K562 (cell line): ENCODE measurements at regions not wholly inside any gene's neighbourhood (a gene's known extent, or its start where the extent isn't known, plus 50 kb on each side); places are given as distances from the start of the nearest gene placed in this dataset.

Experiments
- ATF1 ChIP-seq, 2 experiments: fragments of 450-650 bp in 1 of 2; IDR thresholded peaks; 2 replicates each; pipeline ENCODE4 v1.6.1; 2016; ENCODE audit warnings: missing compliant biosample characterization in 1 of 2, missing genetic modification characterization in 1 of 2
- CBX5 ChIP-seq: IDR thresholded peaks from 2 replicates; pipeline ENCODE4 v1.6.1; 2014; ENCODE audit warnings: low read depth, borderline replicate concordance
- DPF2 ChIP-seq: fragments of 450-650 bp; IDR thresholded peaks from 2 replicates; pipeline ENCODE4 v1.6.1; 2016
- HDAC1 ChIP-seq, 2 experiments: fragments of 450-650 bp; IDR thresholded peaks; 2 replicates each; pipeline ENCODE4 v1.6.1; 2016 to 2017; ENCODE audit warnings: inconsistent platforms in 1 of 2, mild to moderate bottlenecking in 1 of 2, moderate library complexity in 1 of 2
- NCOR1 ChIP-seq: fragments of 450-650 bp; IDR thresholded peaks from 2 replicates; pipeline ENCODE4 v1.6.1; 2016; ENCODE audit warnings: mild to moderate bottlenecking, moderate library complexity
- NR2F6 ChIP-seq: fragments of 450-650 bp; formaldehyde crosslinking; IDR thresholded peaks from 2 replicates; pipeline ENCODE4 v1.4.0; 2020; ENCODE audit warnings: mild to moderate bottlenecking
- OTX1 ChIP-seq: fragments of 450-650 bp; formaldehyde crosslinking; IDR thresholded peaks from 2 replicates; pipeline ENCODE4 v1.4.0; 2022; ENCODE audit warnings: mild to moderate bottlenecking
- TRIM28 ChIP-seq: fragments of 450-650 bp; IDR thresholded peaks from 2 replicates; pipeline ENCODE4 v1.6.1; 2017
- U2AF2 ChIP-seq: fragments of 200-400 bp; formaldehyde crosslinking; optimal IDR thresholded peaks from 2 replicates; pipeline ENCODE3; 2017; ENCODE audit warnings: low read depth, mild to moderate bottlenecking, low read length
- ZBTB34 ChIP-seq: fragments of 250-450 bp; sonication (Bioruptor Pico); IDR thresholded peaks from 2 replicates; pipeline ENCODE4 v1.8.0; 2021; ENCODE audit warnings: mild to moderate bottlenecking, moderate library complexity
- ZBTB8A ChIP-seq: fragments of 450-650 bp; IDR thresholded peaks from 2 replicates; pipeline ENCODE4 v1.6.1; 2018; ENCODE audit warnings: mild to moderate bottlenecking, moderate library complexity; ENCODE audit not compliant: partially characterized antibody
- ZNF121 ChIP-seq: sonication (generic); formaldehyde crosslinking; conservative IDR thresholded peaks from 2 replicates; pipeline ENCODE4 v1.8.0; 2022; ENCODE audit warnings: missing genetic modification reagents
- ZNF217 ChIP-seq: sonication (generic); formaldehyde crosslinking; IDR thresholded peaks from 2 replicates; pipeline ENCODE4 v1.8.0; 2022; ENCODE audit warnings: mild to moderate bottlenecking, missing genetic modification reagents
- ZNF436 ChIP-seq: fragments of 250-450, 450-650 bp; sonication (Bioruptor Pico); formaldehyde crosslinking; IDR thresholded peaks from 2 replicates; pipeline ENCODE4 v1.7.0; 2020; ENCODE audit warnings: mild to moderate bottlenecking

DNA sequence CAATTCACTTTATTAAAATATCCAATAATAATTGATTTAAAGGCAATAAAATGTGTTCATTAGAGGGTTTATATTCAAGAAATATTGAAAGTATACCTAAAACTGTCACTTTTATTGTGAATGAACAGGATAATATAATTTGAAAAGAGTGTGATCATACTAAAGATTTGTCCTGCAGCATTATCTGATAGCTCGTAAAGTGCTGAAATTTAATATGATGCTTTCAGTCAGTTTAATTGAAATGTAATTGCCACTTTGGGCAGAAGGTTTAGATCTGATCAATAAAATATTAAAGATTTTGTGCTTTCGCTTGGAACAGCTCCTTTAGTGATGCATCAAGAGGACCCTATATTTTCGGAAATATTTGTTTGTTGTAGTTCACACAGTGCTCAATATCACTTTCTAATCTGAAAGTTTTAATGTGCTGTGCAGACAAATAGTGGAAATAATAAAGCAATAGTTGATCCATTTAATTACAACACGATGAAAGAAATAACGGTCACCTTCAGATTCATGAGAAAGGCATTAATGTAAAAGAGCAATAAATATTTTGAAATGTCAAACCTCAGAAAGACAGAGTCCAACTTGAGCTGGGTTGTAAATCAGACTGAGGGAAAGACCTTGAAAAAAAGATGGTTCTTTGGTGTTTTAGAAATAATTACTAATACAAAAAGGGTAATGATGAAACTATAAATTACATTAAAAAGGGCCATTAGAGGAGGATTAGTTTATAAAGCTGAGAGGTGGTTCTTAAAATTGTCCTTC lies 129.7 kb upstream of the MEIS2 start (continued):
- TF ChIP-seq ZNF121 (CRISPR knock-in tag), result no peak
- TF ChIP-seq TRIM28, result no peak
- no peak for TF ChIP-seq NR2F6 (CRISPR knock-in tag)
- TF ChIP-seq NCOR1, result no peak
- no peak for TF ChIP-seq CBX5
- TF ChIP-seq ZNF436 (CRISPR knock-in tag), result no peak
- TF ChIP-seq OTX1 (CRISPR knock-in tag), result no peak
- no peak for TF ChIP-seq ZNF217 (CRISPR knock-in tag)
- TF ChIP-seq ZBTB34 (CRISPR knock-in tag), result no peak
- TF ChIP-seq HDAC1 (IDR thresholded peaks at IDR 0.05), result no peak
- TF ChIP-seq DPF2, result no peak
- no peak for TF ChIP-seq ZBTB8A
- TF ChIP-seq U2AF2, result no peak
- no peak for TF ChIP-seq ATF1 (CRISPR knock-in tag; IDR thresholded peaks at IDR 0.05)
- TF ChIP-seq ATF1 (tag; IDR thresholded peaks at IDR 0.05), result no peak
